Panc1 (cell line): ENCODE measurements at regions not wholly inside any gene's neighbourhood (a gene's known extent, or its start where the extent isn't known, plus 50 kb on each side); places are given as distances from the start of the nearest gene placed in this dataset.

Source experiments
- ATAC-seq: fragments of 200-7000 bp; cut with Tn5 transposase; 2 replicates; pipeline ENCODE4 v1.9.1; 2020; ENCODE audit warnings: mild to moderate bottlenecking, moderate library complexity
- BruUV-seq: library from RNA; stranded (reverse); fragments of 400-500 nt; replicated peaks from 2 replicates; lab custom pipeline; 2021; lab: Mats Ljungman, UMichigan
- CTCF ChIA-PET: fragments of 300-600 bp; sonication (Branson Sonifier 250); formaldehyde crosslinking; loops from one replicate; lab custom pipeline; 2022; ENCODE audit warnings: antibody characterized with exemption; lab: Charles Lee
- POLR2A ChIA-PET: fragments of 300-600 bp; sonication (Branson Sonifier 250); formaldehyde crosslinking; loops from one replicate; lab custom pipeline; 2022; ENCODE audit warnings: antibody characterized with exemption; lab: Charles Lee
- DNase-seq: peaks from one replicate; pipeline ENCODE4 v3.0.0-alpha.2; 2010; ENCODE audit warnings: low read depth, low spot score
- H3K27ac ChIP-seq: 2 replicates; pipeline ENCODE4 v1.5.1; 2011; ENCODE audit warnings: mild to moderate bottlenecking, low read length, inconsistent platforms
- H3K27me3 ChIP-seq: fragments of 200-500 bp; sonication (Bioruptor generic); 2 replicates; pipeline ENCODE4 v1.6.0; 2014; ENCODE audit warnings: low read length, inconsistent platforms; ENCODE audit not compliant: control insufficient read depth, insufficient read depth
- H3K36me3 ChIP-seq: fragments of 200-500 bp; sonication (Bioruptor generic); 2 replicates; pipeline ENCODE4 v1.5.1; 2014; ENCODE audit warnings: inconsistent platforms, mild to moderate bottlenecking, low read length, moderate library complexity; ENCODE audit not compliant: control insufficient read depth, insufficient read depth
- H3K4me1 ChIP-seq: 2 replicates; pipeline ENCODE4 v1.5.1; 2011; ENCODE audit warnings: inconsistent platforms, mild to moderate bottlenecking, low read length, moderate library complexity; ENCODE audit not compliant: control insufficient read depth, insufficient read depth
- H3K4me3 ChIP-seq, 2 experiments: 2 replicates each; pipeline ENCODE4 v1.5.1; 2011 to 2012; ENCODE audit warnings: low read depth in 2 of 2, low read length in 2 of 2, mild to moderate bottlenecking in 2 of 2, inconsistent platforms in 1 of 2, moderate library complexity in 1 of 2
- H3K9me3 ChIP-seq: fragments of 200-500 bp; sonication (Bioruptor generic); 2 replicates; pipeline ENCODE4 v1.5.1; 2014; ENCODE audit warnings: low read depth, mild to moderate bottlenecking, inconsistent platforms, low read length, moderate library complexity; ENCODE audit not compliant: control insufficient read depth, insufficient read depth
- CTCF ChIP-seq: fragments of 450-650 bp; IDR thresholded peaks from 2 replicates; pipeline ENCODE4 v1.5.1; 2017; ENCODE audit warnings: mild to moderate bottlenecking
- POLR2AphosphoS5 ChIP-seq: IDR thresholded peaks from 2 replicates; pipeline ENCODE4 v1.6.1; 2012; ENCODE audit warnings: mild to moderate bottlenecking, low read depth, low read length, moderate library complexity
- SIN3A ChIP-seq: IDR thresholded peaks from 2 replicates; pipeline ENCODE4 v1.6.1; 2012; ENCODE audit warnings: low read depth, mild to moderate bottlenecking, low read length, moderate library complexity, borderline replicate concordance; ENCODE audit not compliant: insufficient read depth
- TCF7L2 ChIP-seq: IDR thresholded peaks from 2 replicates; pipeline ENCODE4 v1.6.1; 2011; ENCODE audit warnings: mild to moderate bottlenecking, low read depth, low read length, inconsistent platforms
- in situ Hi-C: cut with HindIII; loops from 2 replicates; pipeline ENCODE4 v1.10.0; 2016; ENCODE audit warnings: low sequenced_read_pairs, low pct_unique_long_range_greater_than_20kb
- intact Hi-C: fragments of 100-400 bp; cut with micrococcal nuclease; formaldehyde crosslinking; loops from one replicate; pipeline ENCODE4 v1.10.0; 2022; ENCODE audit not compliant: unreplicated experiment
- TF ChIP-seq, protein P1 (sequence below), 2 experiments: IDR thresholded peaks; 2 replicates each; pipeline ENCODE4 v1.6.1; 2011 to 2012; ENCODE audit warnings: low read depth in 2 of 2, control low read depth in 1 of 2, low read length in 1 of 2, mild to moderate bottlenecking in 1 of 2, moderate library complexity in 1 of 2; ENCODE audit not compliant: insufficient read depth in 1 of 2

DNA sequence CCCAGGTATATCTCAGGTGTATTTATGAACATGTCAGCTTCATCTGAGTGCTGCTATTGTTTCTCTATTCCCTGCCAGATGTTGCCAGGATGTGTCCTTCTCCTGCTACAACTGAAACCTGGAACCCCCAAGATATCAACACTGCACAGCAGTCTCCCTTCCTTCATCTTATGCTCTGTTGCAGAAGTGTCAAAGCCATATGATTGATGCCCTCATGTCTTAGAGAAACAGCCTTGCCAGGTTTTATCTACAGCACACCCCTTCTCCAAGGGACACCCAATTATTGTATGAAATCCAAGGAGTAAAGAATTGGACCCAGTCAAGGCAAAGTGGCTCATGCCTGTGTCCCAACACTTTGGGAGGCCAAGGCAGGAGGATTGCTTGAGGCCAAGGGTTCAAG, 60.5 kb upstream of the GHITM start:
- no TSS peak for BruUV-seq
- no peaks in the 10 kb centered on the region for H3K36me3 ChIP-seq
- no peaks in the 10 kb centered on the region for H3K9me3 ChIP-seq
- H3K4me1 ChIP-seq = no peaks in the 10 kb centered on the region
- TF ChIP-seq TCF7L2 (no peak), POLR2AphosphoS5 (no peak), CTCF (no peak), SIN3A (no peak)
- TF ChIP-seq, protein P1, sequence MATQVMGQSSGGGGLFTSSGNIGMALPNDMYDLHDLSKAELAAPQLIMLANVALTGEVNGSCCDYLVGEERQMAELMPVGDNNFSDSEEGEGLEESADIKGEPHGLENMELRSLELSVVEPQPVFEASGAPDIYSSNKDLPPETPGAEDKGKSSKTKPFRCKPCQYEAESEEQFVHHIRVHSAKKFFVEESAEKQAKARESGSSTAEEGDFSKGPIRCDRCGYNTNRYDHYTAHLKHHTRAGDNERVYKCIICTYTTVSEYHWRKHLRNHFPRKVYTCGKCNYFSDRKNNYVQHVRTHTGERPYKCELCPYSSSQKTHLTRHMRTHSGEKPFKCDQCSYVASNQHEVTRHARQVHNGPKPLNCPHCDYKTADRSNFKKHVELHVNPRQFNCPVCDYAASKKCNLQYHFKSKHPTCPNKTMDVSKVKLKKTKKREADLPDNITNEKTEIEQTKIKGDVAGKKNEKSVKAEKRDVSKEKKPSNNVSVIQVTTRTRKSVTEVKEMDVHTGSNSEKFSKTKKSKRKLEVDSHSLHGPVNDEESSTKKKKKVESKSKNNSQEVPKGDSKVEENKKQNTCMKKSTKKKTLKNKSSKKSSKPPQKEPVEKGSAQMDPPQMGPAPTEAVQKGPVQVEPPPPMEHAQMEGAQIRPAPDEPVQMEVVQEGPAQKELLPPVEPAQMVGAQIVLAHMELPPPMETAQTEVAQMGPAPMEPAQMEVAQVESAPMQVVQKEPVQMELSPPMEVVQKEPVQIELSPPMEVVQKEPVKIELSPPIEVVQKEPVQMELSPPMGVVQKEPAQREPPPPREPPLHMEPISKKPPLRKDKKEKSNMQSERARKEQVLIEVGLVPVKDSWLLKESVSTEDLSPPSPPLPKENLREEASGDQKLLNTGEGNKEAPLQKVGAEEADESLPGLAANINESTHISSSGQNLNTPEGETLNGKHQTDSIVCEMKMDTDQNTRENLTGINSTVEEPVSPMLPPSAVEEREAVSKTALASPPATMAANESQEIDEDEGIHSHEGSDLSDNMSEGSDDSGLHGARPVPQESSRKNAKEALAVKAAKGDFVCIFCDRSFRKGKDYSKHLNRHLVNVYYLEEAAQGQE (IDR thresholded peaks at IDR 0.05; ENCODE audit: insufficient read depth in 1 of 2, low read depth in 2 of 2, low read length in 1 of 2) = no peak
- ATAC-seq (no peak), DNase-seq (no peak)
- no peaks in the 10 kb centered on the region for H3K27me3 ChIP-seq
- ChIA-PET POLR2A (no interaction called here), CTCF (no interaction called here)
- in situ Hi-C loops = no loop called here
- no peak overlapping the region for H3K4me3 ChIP-seq
- intact Hi-C loops = no loop called here
- no peak overlapping the region for H3K27ac ChIP-seq

DNA sequence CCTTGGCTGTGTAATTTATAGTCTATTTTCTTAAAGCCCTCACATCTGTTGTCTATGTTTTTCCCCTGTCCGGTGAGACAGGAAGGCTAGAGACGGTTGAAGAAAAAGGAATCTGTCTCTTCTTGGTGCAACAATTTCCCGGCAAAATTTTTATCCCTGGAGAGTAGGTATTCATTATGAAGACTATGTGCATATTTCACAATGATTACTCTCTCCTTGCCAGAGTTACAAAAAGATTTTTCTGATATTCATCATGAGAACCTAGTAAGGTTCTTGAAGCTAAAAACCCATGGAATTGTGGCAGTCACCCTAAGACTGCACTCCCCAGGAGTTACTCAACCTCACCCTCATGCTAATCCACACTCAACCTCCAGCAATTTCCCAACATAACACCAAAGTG, 55.0 kb upstream of the GHITM start:
- in situ Hi-C loops (no loop called here), intact Hi-C loops (no loop called here)
- Histone ChIP-seq H3K4me1 (no peaks in the 10 kb centered on the region), H3K36me3 (no peaks in the 10 kb centered on the region), H3K27ac (no peak overlapping the region), H3K4me3 (no peak overlapping the region), H3K9me3 (no peaks in the 10 kb centered on the region), H3K27me3 (no peaks in the 10 kb centered on the region)
- POLR2A ChIA-PET = no interaction called here
- CTCF ChIA-PET = no interaction called here
- DNase-seq (no peak), ATAC-seq (no peak)
- TF ChIP-seq, protein P1 (IDR thresholded peaks at IDR 0.05; ENCODE audit: insufficient read depth in 1 of 2, low read depth in 2 of 2, low read length in 1 of 2) = no peak
- TF ChIP-seq SIN3A (no peak), POLR2AphosphoS5 (no peak), TCF7L2 (no peak), CTCF (no peak)
- BruUV-seq = no TSS peak
